Hepatocyte (in vitro differentiated cells): ENCODE measurements at regions not wholly inside any gene's neighbourhood (a gene's known extent, or its start where the extent isn't known, plus 50 kb on each side); places are given as distances from the start of the nearest gene placed in this dataset.

Experiments
- DNase-seq: peaks from one replicate; pipeline ENCODE4 v3.0.0-alpha.2; 2016; ENCODE audit warnings: low spot score
- H2AFZ ChIP-seq: fragments of 200-600 bp; sonication (generic); 2 replicates; pipeline ENCODE4 v1.6.0; 2016; ENCODE audit warnings: antibody characterized with exemption, mild to moderate bottlenecking
- H3K27ac ChIP-seq: fragments of 200-600 bp; sonication (generic); 2 replicates; pipeline ENCODE4 v1.5.1; 2016; ENCODE audit warnings: mild to moderate bottlenecking
- H3K27me3 ChIP-seq: fragments of 200-600 bp; sonication (generic); 2 replicates; pipeline ENCODE4 v1.6.1; 2016
- H3K36me3 ChIP-seq: fragments of 200-600 bp; sonication (generic); replicated peaks from 2 replicates; pipeline ENCODE4 v1.5.1; 2016; ENCODE audit warnings: low read depth; ENCODE audit not compliant: insufficient read depth
- H3K4me1 ChIP-seq: fragments of 200-600 bp; sonication (generic); 2 replicates; pipeline ENCODE4 v1.5.1; 2016; ENCODE audit warnings: mild to moderate bottlenecking, moderate library complexity; ENCODE audit not compliant: insufficient read depth
- H3K4me2 ChIP-seq: fragments of 200-600 bp; sonication (generic); 2 replicates; pipeline ENCODE4 v1.6.0; 2016
- H3K4me3 ChIP-seq: fragments of 200-600 bp; sonication (generic); 2 replicates; pipeline ENCODE4 v1.5.1; 2016; ENCODE audit warnings: mild to moderate bottlenecking
- H3K79me2 ChIP-seq: fragments of 200-600 bp; sonication (generic); 2 replicates; pipeline ENCODE4 v1.6.0; 2017; ENCODE audit warnings: mild to moderate bottlenecking
- H3K9me2 ChIP-seq: fragments of 200-600 bp; sonication (generic); replicated peaks from 2 replicates; pipeline ENCODE4 v1.6.0; 2017; ENCODE audit warnings: mild to moderate bottlenecking; ENCODE audit not compliant: insufficient read depth
- H3K9me3 ChIP-seq: fragments of 200-600 bp; sonication (generic); 2 replicates; pipeline ENCODE4 v1.5.1; 2016; ENCODE audit warnings: low read depth, mild to moderate bottlenecking
- H4K20me1 ChIP-seq: fragments of 200-600 bp; sonication (generic); 2 replicates; pipeline ENCODE4 v1.6.0; 2016; ENCODE audit warnings: mild to moderate bottlenecking; ENCODE audit not compliant: insufficient read depth, poor library complexity, severe bottlenecking
- CTCF ChIP-seq: fragments of 200-600 bp; sonication (generic); IDR thresholded peaks from 2 replicates; pipeline ENCODE4 v1.5.1; 2016; ENCODE audit warnings: antibody characterized with exemption, mild to moderate bottlenecking; ENCODE audit not compliant: poor library complexity
- EZH2 ChIP-seq: fragments of 200-600 bp; sonication (generic); IDR thresholded peaks from 2 replicates; pipeline ENCODE4 v1.6.1; 2016; ENCODE audit warnings: antibody characterized with exemption, mild to moderate bottlenecking, borderline replicate concordance
- EZH2phosphoT487 ChIP-seq: fragments of 200-600 bp; sonication (generic); IDR thresholded peaks from one replicate; pipeline ENCODE4 v1.6.1; 2018; ENCODE audit warnings: antibody characterized with exemption, mild to moderate bottlenecking, low read depth, moderate library complexity; ENCODE audit not compliant: unreplicated experiment, severe bottlenecking
- whole genome bisulfite sequencing: methylation state at CpG from one replicate; pipeline ENCODE4 v1.1.6; 2016; ENCODE audit warnings: low lambda C conversion rate; ENCODE audit errors: missing lambda C conversion rate; 5-methylcytosine and 5-hydroxymethylcytosine counted together

GRCh38 chr1:69400128-69400527, 167.6 kb upstream of the LRRC7 start:
- TF ChIP-seq EZH2phosphoT487 (no peak), CTCF (no peak), EZH2 (no peak)
- Histone ChIP-seq H3K4me2 (no peak overlapping the region), H3K36me3 (no peaks in the 10 kb centered on the region), H3K79me2 (no peaks in the 10 kb centered on the region), H3K4me3 (no peak overlapping the region), H3K4me1 (no peaks in the 10 kb centered on the region), H3K9me2 (no peaks in the 10 kb centered on the region), H3K9me3 (no peaks in the 10 kb centered on the region), H4K20me1 (no peaks in the 10 kb centered on the region), H3K27ac (no peak overlapping the region), H2AFZ (no peak overlapping the region), H3K27me3 (no peaks in the 10 kb centered on the region)
- 76% methylated on average over 1 of the region's 1 CpG for WGBS
- no peak for DNase-seq

- Histone ChIP-seq H2AFZ (no peak overlapping the region), H3K27ac (no peak overlapping the region), H3K4me1 (no peaks in the 10 kb centered on the region), H3K79me2 (no peaks in the 10 kb centered on the region), H3K9me3 (no peaks in the 10 kb centered on the region), H4K20me1 (no peaks in the 10 kb centered on the region), H3K4me2 (no peak overlapping the region), H3K36me3 (no peaks in the 10 kb centered on the region), H3K9me2 (no peaks in the 10 kb centered on the region), H3K27me3 (no peaks in the 10 kb centered on the region), H3K4me3 (no peak overlapping the region)
- 96% methylated on average over 3 of the region's 3 CpGs for WGBS
- no peak for DNase-seq
- TF ChIP-seq EZH2: no peak
- no peak for TF ChIP-seq CTCF
- TF ChIP-seq EZH2phosphoT487: no peak
Observed at GRCh38 chr1:69401879-69402278, 165.8 kb upstream of the LRRC7 start.

DNA sequence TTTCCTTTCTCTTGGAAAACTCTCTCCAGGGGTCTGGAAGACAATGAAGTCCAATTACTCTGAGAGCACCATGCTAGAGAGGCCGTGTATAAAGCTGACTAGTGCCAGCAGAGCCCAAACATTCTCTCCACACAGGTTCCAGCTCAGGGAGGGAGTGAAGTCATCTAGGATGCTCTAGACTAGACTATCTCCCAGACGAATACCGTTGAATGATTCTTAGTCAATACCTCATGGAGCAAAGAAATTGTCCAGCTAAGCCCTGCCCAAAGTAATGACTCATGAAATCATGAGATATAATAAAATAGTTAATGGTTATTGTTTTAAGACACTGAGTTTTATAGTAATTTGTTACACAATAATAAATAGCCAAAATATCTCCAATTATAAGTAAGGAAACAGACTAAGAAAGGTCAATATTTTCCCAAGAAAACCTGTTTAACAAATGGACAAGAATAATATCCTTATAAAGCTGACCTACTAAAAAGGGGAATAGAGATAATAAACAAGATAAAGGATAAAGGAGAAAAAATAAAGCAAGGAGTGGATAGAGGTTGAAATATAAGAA, 163.9 kb upstream of the LRRC7 start:
- no peaks in the 10 kb centered on the region for H3K9me2 ChIP-seq
- no peak for DNase-seq
- no peaks in the 10 kb centered on the region for H3K36me3 ChIP-seq
- 86% methylated on average over 3 of the region's 3 CpGs for WGBS
- no peaks in the 10 kb centered on the region for H3K9me3 ChIP-seq
- H3K4me3 ChIP-seq: no peak overlapping the region
- H3K27ac ChIP-seq: no peak overlapping the region
- no peaks in the 10 kb centered on the region for H3K4me1 ChIP-seq
- no peaks in the 10 kb centered on the region for H4K20me1 ChIP-seq
- TF ChIP-seq EZH2: no peak
- TF ChIP-seq EZH2phosphoT487: no peak
- no peak for TF ChIP-seq CTCF
- no peaks in the 10 kb centered on the region for H3K27me3 ChIP-seq
- H3K4me2 ChIP-seq: no peak overlapping the region
- no peaks in the 10 kb centered on the region for H3K79me2 ChIP-seq
- H2AFZ ChIP-seq: no peak overlapping the region

DNA sequence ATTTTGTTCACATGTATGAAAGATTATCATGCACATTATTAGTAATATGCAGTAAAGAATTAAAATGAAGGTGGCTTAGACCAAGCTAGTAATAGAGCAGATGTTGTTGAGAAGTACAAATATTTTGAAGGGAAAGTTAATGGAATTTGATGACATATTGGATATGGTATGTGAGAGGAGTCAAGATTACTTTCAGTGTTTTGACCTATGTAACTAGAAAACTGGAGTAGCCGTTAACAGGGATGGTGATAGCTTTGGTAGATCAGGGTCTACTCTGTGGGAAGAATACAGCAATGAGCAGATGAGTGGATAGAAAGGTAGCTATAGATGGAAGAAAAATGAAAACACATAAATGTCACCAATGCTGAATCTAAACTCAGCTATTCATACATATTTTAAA, 163.2 kb upstream of the LRRC7 start:
- WGBS: 56% methylated on average over 1 of the region's 1 CpG
- no peak for TF ChIP-seq EZH2phosphoT487
- TF ChIP-seq EZH2: no peak
- no peak for TF ChIP-seq CTCF

More for the DNA sequence above, 163.2 kb upstream of the LRRC7 start:
- no peak for DNase-seq
- Histone ChIP-seq H3K27ac (no peak overlapping the region), H3K4me3 (no peak overlapping the region), H3K27me3 (no peaks in the 10 kb centered on the region), H4K20me1 (no peaks in the 10 kb centered on the region), H3K4me2 (no peak overlapping the region), H2AFZ (no peak overlapping the region), H3K36me3 (no peaks in the 10 kb centered on the region), H3K79me2 (no peaks in the 10 kb centered on the region), H3K9me2 (no peaks in the 10 kb centered on the region), H3K9me3 (no peaks in the 10 kb centered on the region), H3K4me1 (no peaks in the 10 kb centered on the region)
